ENCODE measurements at regions not wholly inside any gene's neighbourhood (a gene's known extent, or its start where the extent isn't known, plus 50 kb on each side); places are given as distances from the start of the nearest gene placed in this dataset.

- DNase-seq: no peak
- peaks cover 24% of the 10 kb centered on the region; the same call in 1 of the 2 replicates for H3F3A ChIP-seq (ENCODE audit: insufficient read depth, low read depth)
- intact Hi-C loops (cut with micrococcal nuclease; ENCODE audit: unreplicated experiment): loop anchor here (5.0 kb wide), 1 partner anchor 132 kb away; no protein-coding TSS in a partner anchor
- no peaks in the 10 kb centered on the region for H3K9me3 ChIP-seq (ENCODE audit: insufficient read depth, low read depth)
- H3K36me3 ChIP-seq (ENCODE audit: low read depth): no peaks in the 10 kb centered on the region
- H4K20me1 ChIP-seq (ENCODE audit: insufficient read depth): no peaks in the 10 kb centered on the region
- no TSS peak for BruUV-seq (replicated peaks)
- H3K4me3 ChIP-seq: no peak overlapping the region
- no peak for TF ChIP-seq EZH2 (IDR thresholded peaks at IDR 0.05; ENCODE audit: low read depth)
- TF ChIP-seq, protein P1, sequence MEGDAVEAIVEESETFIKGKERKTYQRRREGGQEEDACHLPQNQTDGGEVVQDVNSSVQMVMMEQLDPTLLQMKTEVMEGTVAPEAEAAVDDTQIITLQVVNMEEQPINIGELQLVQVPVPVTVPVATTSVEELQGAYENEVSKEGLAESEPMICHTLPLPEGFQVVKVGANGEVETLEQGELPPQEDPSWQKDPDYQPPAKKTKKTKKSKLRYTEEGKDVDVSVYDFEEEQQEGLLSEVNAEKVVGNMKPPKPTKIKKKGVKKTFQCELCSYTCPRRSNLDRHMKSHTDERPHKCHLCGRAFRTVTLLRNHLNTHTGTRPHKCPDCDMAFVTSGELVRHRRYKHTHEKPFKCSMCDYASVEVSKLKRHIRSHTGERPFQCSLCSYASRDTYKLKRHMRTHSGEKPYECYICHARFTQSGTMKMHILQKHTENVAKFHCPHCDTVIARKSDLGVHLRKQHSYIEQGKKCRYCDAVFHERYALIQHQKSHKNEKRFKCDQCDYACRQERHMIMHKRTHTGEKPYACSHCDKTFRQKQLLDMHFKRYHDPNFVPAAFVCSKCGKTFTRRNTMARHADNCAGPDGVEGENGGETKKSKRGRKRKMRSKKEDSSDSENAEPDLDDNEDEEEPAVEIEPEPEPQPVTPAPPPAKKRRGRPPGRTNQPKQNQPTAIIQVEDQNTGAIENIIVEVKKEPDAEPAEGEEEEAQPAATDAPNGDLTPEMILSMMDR (conservative IDR thresholded peaks at IDR 0.05): no peak
- peaks cover 37% of the 10 kb centered on the region for H3K4me1 ChIP-seq (replicated peaks; ENCODE audit: insufficient read depth)
- no peaks in the 10 kb centered on the region for H3K27me3 ChIP-seq (ENCODE audit: insufficient read depth, low read depth)
- ChIA-PET POLR2A (ENCODE audit: unreplicated experiment) (interaction anchor here (0.5 kb wide), 1 partner anchor 332 kb away, joined by 6 read pairs; no protein-coding TSS in a partner anchor), CTCF (interaction anchor here (0.8 kb wide), 1 partner anchor 10 kb away, joined by 3 read pairs; no protein-coding TSS in a partner anchor)
- no peaks in the 10 kb centered on the region for H3K9me2 ChIP-seq (ENCODE audit: insufficient read depth)
- H2AFZ ChIP-seq: no peak overlapping the region
- H3K79me2 ChIP-seq (ENCODE audit: low read depth): no peaks in the 10 kb centered on the region
- H3K4me2 ChIP-seq: no peak overlapping the region
- H3K27ac ChIP-seq: no peak overlapping the region
These were observed 266.3 kb downstream of the XXYLT1 start for GRCh38 chr3:195004512-195005250.

DNA sequence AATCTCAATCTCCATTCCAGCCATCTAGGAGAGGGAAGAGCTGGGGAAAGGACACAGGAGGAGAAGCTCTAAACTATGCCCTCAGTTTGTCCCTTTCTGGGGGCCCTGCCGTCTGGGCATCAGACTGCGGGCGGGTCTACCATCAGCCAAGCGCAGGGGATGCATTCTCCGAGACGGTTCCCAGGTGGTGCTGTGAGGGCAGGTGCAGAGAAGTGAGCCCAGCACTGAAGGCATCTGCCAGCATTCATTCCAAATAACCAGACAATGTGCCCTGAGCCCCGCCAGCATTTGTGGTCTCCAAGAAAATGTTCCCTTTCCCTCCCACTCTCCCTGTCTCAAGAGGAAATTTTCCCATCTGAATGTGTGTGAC, 265.7 kb downstream of the XXYLT1 start:
- DNase-seq: no peak
- Histone ChIP-seq H3K79me2 (ENCODE audit: low read depth) (no peaks in the 10 kb centered on the region), H3F3A (ENCODE audit: insufficient read depth, low read depth) (peaks cover 24% of the 10 kb centered on the region; the same call in 1 of the 2 replicates), H4K20me1 (ENCODE audit: insufficient read depth) (no peaks in the 10 kb centered on the region), H2AFZ (no peak overlapping the region), H3K9me3 (ENCODE audit: insufficient read depth, low read depth) (no peaks in the 10 kb centered on the region), H3K27ac (no peak overlapping the region), H3K4me3 (no peak overlapping the region), H3K36me3 (ENCODE audit: low read depth) (no peaks in the 10 kb centered on the region), H3K4me2 (no peak overlapping the region), H3K9me2 (ENCODE audit: insufficient read depth) (no peaks in the 10 kb centered on the region), H3K4me1 (replicated peaks; ENCODE audit: insufficient read depth) (peaks cover 37% of the 10 kb centered on the region), H3K27me3 (ENCODE audit: insufficient read depth, low read depth) (no peaks in the 10 kb centered on the region)
- intact Hi-C loops (cut with micrococcal nuclease; ENCODE audit: unreplicated experiment): no loop called here
- ChIA-PET CTCF (interaction anchor here (0.8 kb wide), 1 partner anchor 9 kb away, joined by 3 read pairs; no protein-coding TSS in a partner anchor), POLR2A (ENCODE audit: unreplicated experiment) (no interaction called here)
- TF ChIP-seq, protein P1 (conservative IDR thresholded peaks at IDR 0.05): no peak
- no peak for TF ChIP-seq EZH2 (IDR thresholded peaks at IDR 0.05; ENCODE audit: low read depth)
- BruUV-seq (replicated peaks): no TSS peak

DNA sequence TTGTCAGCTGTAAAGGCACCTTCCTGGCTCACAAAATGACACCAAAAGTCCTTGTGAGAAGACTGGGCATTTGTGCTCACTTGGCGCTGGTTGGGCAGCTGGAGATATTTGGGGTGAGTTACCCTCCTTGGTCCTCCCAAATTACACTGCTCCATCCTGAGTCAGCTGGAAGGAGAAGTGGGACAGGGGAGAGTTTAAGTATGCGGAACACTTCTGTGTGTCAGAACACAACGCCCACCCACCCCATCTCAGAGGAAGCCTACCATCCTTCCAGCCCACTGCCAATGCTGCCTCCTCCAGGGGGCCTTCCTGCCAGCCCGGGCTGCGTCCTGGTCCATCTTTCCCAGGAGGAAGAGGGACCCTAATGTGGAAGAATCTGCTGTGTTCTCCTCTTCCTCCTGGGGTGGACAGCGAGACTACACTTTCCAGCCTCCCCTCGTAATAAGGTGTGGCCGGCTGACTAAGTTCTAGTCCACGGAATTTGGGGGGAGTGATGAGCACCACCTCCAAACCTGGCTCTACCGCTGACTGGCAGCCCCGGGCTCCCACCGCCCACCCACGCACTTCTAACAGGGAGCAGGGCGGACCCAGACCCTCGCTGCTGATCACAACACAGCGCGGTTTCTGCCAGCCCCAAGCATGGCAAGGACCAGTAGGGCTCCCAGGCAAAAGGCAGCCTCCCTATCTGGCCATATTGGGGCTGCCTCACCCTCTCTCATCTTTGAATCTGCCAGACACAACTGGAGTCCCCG, 265.0 kb downstream of the XXYLT1 start:
- H3K9me2 ChIP-seq (ENCODE audit: insufficient read depth): no peaks in the 10 kb centered on the region
- no peak overlapping the region for H3K4me3 ChIP-seq
- H3K27me3 ChIP-seq (ENCODE audit: insufficient read depth, low read depth): no peaks in the 10 kb centered on the region
- no peak overlapping the region for H2AFZ ChIP-seq
- CTCF ChIA-PET: interaction anchor here (0.8 kb wide), 1 partner anchor 9 kb away, joined by 3 read pairs; no protein-coding TSS in a partner anchor
- H3K4me1 ChIP-seq (replicated peaks; ENCODE audit: insufficient read depth): peaks cover 37% of the 10 kb centered on the region
- POLR2A ChIA-PET (ENCODE audit: unreplicated experiment): interaction anchor here (0.7 kb wide), 1 partner anchor 554 kb away, joined by 4 read pairs; no protein-coding TSS in a partner anchor
- TF ChIP-seq EZH2 (IDR thresholded peaks at IDR 0.05; ENCODE audit: low read depth): no peak
- TF ChIP-seq, protein P1 (conservative IDR thresholded peaks at IDR 0.05): no peak
- DNase-seq: no peak
- no peaks in the 10 kb centered on the region for H3K36me3 ChIP-seq (ENCODE audit: low read depth)
- no peak overlapping the region for H3K27ac ChIP-seq
- no peak overlapping the region for H3K4me2 ChIP-seq
- no peaks in the 10 kb centered on the region for H4K20me1 ChIP-seq (ENCODE audit: insufficient read depth)
- H3K9me3 ChIP-seq (ENCODE audit: insufficient read depth, low read depth): no peaks in the 10 kb centered on the region
- intact Hi-C loops (cut with micrococcal nuclease; ENCODE audit: unreplicated experiment): no loop called here
- BruUV-seq (replicated peaks): no TSS peak
- H3K79me2 ChIP-seq (ENCODE audit: low read depth): no peaks in the 10 kb centered on the region
- H3F3A ChIP-seq (ENCODE audit: insufficient read depth, low read depth): peaks cover 24% of the 10 kb centered on the region; the same call in 1 of the 2 replicates
